ENCODE measurements at regions not wholly inside any gene's neighbourhood (a gene's known extent, or its start where the extent isn't known, plus 50 kb on each side); places are given as distances from the start of the nearest gene placed in this dataset.
A peak's percentile ranks its signal among the peaks of the same experiment; 100 is the strongest.

DNA sequence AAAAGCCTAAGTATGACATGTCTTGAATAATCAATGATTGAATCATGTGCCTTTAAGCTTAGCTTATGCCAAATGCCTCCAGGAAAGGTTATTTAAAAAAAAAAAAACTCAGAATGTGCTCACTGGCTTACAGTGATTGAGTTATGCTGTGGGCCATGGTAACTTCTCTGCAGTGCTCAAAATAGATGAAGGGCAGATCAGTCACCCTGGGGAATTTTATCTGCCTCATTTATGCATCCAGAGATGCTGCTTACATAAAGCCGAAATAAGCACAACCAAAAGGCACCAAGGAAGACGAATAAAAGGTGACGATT, 118.7 kb upstream of the MDM1 start:
- Mint-ChIP-seq H3K27ac (peak overlapping the region; percentile 93), H3K4me3 (peak overlapping the region; percentile 57), H3K27me3 (no peaks in the 10 kb centered on the region), H3K9me3 (ENCODE audit: low read depth) (no peaks in the 10 kb centered on the region), H3K4me1 (ENCODE audit: low read depth) (peaks cover 90% of the 10 kb centered on the region), H3K36me3 (no peaks in the 10 kb centered on the region)

DNA sequence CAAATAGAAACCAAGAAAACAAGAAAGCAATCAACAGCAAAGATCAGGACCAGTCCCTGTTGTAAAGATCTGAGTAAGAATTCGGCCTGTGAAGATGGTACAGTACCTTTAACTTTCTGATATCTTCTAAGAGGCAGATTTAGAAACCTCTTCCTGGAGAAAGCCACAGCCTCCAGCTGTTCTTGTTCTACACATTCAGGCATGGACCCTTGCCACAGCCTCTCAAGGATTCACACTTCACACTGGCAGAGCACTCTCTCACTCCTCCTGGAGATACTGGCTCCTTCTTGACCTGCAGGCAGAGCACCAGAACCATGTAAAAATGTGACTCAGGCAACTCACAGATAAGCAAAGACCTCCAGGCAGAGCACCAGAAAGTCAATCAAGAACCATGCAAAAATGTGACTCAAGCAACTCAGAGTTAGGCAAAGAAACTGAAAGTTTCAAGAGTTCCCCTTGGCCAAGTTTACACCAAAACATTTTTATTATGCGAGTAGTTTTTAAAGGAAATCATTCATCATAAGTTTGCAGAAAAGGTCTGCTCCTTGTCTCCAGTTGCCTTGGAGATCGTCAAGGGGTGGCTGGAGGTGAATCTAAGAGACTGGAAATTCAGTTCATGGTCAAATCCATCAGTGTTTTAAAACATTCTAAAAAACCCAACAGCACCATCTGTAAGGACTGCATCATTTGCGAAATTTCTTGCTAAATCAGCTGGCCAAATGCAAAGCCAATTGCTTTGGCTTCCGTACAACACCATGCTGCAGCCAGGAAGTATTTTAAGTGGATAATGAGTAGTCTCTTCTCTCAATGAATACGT, 119.3 kb upstream of the MDM1 start:
- Mint-ChIP-seq H3K4me1 (ENCODE audit: low read depth) (peaks cover 90% of the 10 kb centered on the region), H3K4me3 (peak overlapping the region; percentile 57), H3K27me3 (no peaks in the 10 kb centered on the region), H3K9me3 (ENCODE audit: low read depth) (no peaks in the 10 kb centered on the region), H3K36me3 (no peaks in the 10 kb centered on the region), H3K27ac (peak overlapping the region; percentile 93)

DNA sequence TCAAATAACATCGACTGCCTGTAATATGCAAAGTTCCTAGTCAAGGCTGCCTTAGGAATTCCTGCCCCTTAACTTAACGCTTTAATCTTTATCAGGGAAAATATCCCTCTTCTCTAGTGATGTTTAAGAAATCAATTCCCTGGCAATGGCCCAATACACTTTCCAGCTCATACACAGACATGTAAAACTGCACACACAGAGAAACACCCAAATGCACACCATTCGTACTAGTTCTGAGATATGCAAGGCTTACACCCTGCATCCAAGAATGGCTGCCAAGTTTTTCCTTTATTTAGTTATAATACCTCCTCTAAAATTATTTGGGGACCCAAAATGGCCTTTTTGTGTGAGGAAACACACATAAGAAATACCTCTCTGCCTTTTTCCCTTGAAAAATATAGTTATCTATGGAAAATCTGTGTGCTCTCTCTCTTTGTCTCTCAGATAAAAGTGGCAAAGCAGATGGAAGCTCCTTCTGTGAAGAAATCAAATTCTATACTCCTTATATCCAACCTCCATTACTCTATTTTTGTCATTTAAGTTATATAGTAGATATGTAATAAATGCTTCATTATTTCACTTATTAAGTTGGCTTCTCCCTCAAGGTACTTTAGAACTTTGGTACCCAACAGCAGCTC, 120.0 kb upstream of the MDM1 start:
- H3K4me3 Mint-ChIP-seq = peak overlapping the region; percentile 57
- no peaks in the 10 kb centered on the region for H3K27me3 Mint-ChIP-seq
- H3K9me3 Mint-ChIP-seq (ENCODE audit: low read depth) = no peaks in the 10 kb centered on the region
- peak overlapping the region; percentile 93 for H3K27ac Mint-ChIP-seq
- H3K4me1 Mint-ChIP-seq (ENCODE audit: low read depth) = peaks cover 87% of the 10 kb centered on the region
- H3K36me3 Mint-ChIP-seq = no peaks in the 10 kb centered on the region

DNA sequence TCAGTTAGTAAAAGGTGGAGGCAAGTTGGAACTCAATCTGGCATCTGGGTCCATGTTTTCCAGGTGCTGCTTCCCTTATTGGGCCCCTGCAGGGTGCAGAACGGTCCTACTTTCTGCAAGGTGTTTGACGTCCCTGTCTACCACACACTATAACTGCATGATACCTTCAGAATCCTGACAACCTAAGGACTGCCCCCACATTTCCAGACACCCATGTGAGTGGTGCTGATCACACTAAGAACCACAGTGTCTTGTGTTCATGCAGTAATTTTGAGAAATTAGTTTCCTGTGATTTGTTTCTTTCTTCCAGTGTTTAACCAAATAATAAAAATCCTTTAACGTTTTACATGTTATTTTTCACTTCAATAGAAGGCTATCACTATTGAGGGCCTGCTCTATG, 121.1 kb upstream of the MDM1 start:
- Mint-ChIP-seq H3K36me3 (peaks cover 3% of the 10 kb centered on the region), H3K27ac (no peak overlapping the region), H3K27me3 (no peaks in the 10 kb centered on the region), H3K4me1 (ENCODE audit: low read depth) (peaks cover 83% of the 10 kb centered on the region), H3K4me3 (no peak overlapping the region), H3K9me3 (ENCODE audit: low read depth) (no peaks in the 10 kb centered on the region)

DNA sequence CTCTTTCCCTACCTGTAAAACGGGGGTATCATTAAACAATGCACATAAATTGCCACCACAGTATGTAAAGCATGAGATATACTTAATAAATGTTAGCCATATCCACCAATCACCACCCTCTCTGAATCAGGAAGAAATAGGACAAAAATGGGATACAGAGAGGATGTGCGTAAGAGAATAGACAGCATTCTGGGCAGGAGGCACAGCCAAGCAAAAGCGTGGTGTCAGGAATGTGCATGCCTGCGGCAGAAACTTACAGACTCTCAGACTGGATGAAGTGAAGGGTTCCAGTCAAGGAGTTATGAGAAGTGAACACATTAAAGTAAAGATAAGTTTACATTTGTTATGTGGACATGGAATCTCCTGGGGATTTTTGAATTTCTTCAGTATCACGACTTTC, 121.7 kb upstream of the MDM1 start:
- H3K27me3 Mint-ChIP-seq = no peaks in the 10 kb centered on the region
- peaks cover 3% of the 10 kb centered on the region for H3K36me3 Mint-ChIP-seq
- H3K4me1 Mint-ChIP-seq (ENCODE audit: low read depth) = peaks cover 80% of the 10 kb centered on the region
- no peak overlapping the region for H3K27ac Mint-ChIP-seq
- no peaks in the 10 kb centered on the region for H3K9me3 Mint-ChIP-seq (ENCODE audit: low read depth)
- no peak overlapping the region for H3K4me3 Mint-ChIP-seq

DNA sequence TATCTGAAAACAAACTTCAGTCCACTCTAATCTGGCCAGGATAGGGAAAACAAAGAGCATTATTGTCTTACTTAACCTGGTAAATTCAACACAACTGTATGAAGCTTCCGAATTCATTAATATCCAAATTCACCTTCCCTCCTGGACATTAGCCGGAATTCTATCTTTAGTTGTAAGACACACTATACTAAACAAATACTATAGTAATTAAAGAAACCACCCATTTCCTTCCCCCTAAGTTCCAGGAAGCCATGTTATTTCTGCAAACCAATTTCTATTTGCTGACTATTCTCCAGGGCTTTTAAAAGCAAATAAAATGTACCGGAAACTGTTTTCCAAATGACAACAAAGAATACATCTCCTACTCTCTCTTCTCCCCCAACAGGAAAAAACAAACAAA, 122.7 kb upstream of the MDM1 start:
- Mint-ChIP-seq H3K9me3 (ENCODE audit: low read depth) (no peaks in the 10 kb centered on the region), H3K27me3 (no peaks in the 10 kb centered on the region), H3K27ac (peak overlapping the region; percentile 72), H3K4me1 (ENCODE audit: low read depth) (peaks cover 71% of the 10 kb centered on the region), H3K4me3 (no peak overlapping the region), H3K36me3 (peaks cover 3% of the 10 kb centered on the region)

DNA sequence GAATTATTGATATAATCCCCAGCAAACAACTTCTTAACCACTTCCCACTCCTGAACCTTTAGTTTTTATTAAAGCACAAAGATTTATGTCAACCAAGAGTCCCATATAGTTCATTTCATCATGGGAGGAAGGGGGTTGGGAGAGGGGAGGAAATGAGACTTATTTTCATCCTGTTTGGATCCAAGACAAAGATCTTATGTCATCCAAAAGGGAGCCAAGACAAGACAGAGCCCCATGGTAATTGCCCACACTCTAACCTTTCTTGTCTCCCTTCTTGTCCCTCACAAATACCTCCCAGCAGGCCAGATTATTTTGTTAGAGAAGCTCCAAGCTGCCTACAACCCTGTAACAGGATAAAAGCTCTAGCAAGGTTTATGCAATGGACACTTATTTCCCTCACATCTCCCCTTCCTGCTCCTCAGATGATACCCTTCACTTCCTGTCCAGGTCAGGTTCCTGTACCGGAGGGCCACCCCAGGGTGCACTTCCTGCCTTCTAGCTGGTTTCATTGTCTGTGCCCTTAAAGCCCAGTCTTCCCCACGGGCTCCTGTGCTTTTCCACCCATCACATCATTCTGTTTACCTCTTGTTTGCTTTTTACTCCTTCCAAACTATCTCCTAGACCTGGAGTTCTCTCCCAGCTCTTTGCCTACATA, 123.7 kb upstream of the MDM1 start:
- no peak overlapping the region for H3K4me3 Mint-ChIP-seq
- H3K36me3 Mint-ChIP-seq = peaks cover 3% of the 10 kb centered on the region
- peak overlapping the region; percentile 72 for H3K27ac Mint-ChIP-seq
- peaks cover 64% of the 10 kb centered on the region for H3K4me1 Mint-ChIP-seq (ENCODE audit: low read depth)
- no peaks in the 10 kb centered on the region for H3K27me3 Mint-ChIP-seq
- no peaks in the 10 kb centered on the region for H3K9me3 Mint-ChIP-seq (ENCODE audit: low read depth)

DNA sequence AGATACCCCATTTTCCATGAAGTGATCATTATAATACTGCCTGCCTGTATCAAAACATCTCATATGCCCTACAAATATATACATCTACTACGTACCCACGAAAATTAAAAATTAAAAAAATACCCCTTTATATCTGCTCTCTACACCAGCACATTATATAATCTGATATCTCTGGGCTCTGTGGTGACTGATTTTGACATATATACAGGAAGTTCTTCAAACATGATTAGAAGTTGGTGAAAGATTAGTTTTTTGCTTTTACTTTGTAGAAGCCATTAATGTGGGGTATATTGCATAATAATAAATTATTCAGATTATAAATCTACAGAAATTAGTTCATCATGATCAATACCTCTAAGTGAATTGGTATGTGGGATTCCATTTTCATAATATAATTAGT, 126.7 kb upstream of the MDM1 start:
- no peak overlapping the region for H3K4me3 Mint-ChIP-seq
- H3K9me3 Mint-ChIP-seq (ENCODE audit: low read depth) = no peaks in the 10 kb centered on the region
- H3K27ac Mint-ChIP-seq = no peak overlapping the region
- H3K36me3 Mint-ChIP-seq = peaks cover 3% of the 10 kb centered on the region
- H3K4me1 Mint-ChIP-seq (ENCODE audit: low read depth) = peaks cover 43% of the 10 kb centered on the region
- H3K27me3 Mint-ChIP-seq = no peaks in the 10 kb centered on the region

DNA sequence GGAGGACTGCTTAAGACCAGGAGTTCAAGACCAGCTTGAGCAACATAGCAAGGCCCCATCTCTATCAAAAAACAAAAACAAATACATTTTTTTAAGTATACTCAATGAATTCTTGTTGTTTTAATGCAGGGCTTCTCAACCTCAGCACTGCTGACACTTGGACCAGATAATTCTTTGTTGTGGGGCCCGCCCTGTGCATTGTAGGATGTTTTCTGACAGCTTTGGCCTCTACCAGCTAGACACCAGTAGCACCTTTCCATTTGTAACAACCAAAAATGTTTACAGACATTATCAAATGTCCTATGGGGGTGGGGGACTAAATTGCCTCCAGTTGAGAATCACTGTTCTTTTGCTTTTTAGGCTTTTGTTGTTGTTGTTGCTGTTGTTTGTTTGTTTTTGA, 128.1 kb upstream of the MDM1 start:
- H3K4me1 Mint-ChIP-seq (ENCODE audit: low read depth) = peaks cover 29% of the 10 kb centered on the region
- peaks cover 3% of the 10 kb centered on the region for H3K36me3 Mint-ChIP-seq
- no peaks in the 10 kb centered on the region for H3K9me3 Mint-ChIP-seq (ENCODE audit: low read depth)
- no peak overlapping the region for H3K4me3 Mint-ChIP-seq
- H3K27me3 Mint-ChIP-seq = no peaks in the 10 kb centered on the region
- H3K27ac Mint-ChIP-seq = no peak overlapping the region

DNA sequence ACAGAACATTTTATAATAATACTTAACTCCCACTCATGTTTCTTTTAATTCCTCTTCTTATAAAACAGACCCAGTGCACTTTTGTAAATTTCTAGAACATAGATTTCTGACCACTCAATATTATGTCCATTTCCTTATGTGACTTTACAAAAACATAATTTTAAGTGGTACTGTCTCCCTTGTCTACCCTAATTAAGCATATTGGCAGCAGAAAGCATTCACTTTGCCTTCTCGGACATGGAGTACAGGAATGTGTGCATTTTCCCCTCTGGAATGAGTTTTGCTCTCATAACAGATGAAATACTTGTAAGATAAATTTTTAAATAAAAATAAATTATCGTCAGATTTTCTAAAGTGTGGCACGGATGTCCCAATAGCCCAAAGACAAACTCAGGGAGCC, 129.5 kb upstream of the MDM1 start:
- Mint-ChIP-seq H3K27ac (no peak overlapping the region), H3K4me3 (no peak overlapping the region), H3K9me3 (ENCODE audit: low read depth) (no peaks in the 10 kb centered on the region), H3K27me3 (no peaks in the 10 kb centered on the region), H3K36me3 (peaks cover 3% of the 10 kb centered on the region), H3K4me1 (ENCODE audit: low read depth) (peaks cover 15% of the 10 kb centered on the region)

DNA sequence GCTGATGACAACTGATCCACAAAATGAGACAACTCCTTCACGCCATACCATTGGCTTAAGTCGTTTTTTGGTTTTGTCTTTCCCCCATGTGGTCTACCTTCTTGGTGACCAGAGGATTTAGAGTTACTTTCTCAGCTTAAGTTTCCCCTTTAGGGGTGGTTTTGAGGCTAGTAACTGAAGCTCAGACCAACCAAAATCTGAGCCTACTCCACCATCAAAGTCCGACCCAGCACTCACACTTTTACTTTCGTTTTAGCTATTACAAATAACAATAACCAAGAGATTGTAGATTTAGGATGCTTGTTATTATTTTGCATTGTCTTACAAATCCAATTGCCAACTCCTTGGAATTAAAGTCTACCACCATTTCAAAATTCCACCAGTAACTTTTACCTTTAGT, 130.6 kb upstream of the MDM1 start:
- H3K9me3 Mint-ChIP-seq (ENCODE audit: low read depth) = no peaks in the 10 kb centered on the region
- no peaks in the 10 kb centered on the region for H3K36me3 Mint-ChIP-seq
- peak overlapping the region; percentile 76 for H3K4me3 Mint-ChIP-seq
- H3K4me1 Mint-ChIP-seq (ENCODE audit: low read depth) = peaks cover 10% of the 10 kb centered on the region
- peak overlapping the region; percentile 84 for H3K27ac Mint-ChIP-seq
- H3K27me3 Mint-ChIP-seq = no peaks in the 10 kb centered on the region

DNA sequence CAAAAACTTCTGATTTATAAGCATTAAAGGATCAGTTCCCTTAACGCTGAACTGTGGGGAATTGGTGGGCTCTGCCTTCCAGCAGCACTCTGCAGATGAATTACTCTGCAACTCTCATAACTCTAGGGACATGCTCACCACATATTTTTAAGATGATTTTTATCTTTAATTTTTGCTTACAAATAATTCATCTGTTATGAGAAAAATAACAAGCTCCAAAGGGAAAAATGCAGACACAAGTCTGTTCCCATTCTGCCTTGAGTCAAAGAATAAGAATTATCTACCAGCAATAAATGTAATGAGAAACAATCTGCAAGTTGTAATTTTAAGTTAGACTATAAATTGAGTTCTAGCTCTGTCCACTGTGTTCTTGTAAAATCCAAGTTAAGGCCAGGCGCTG, 133.1 kb upstream of the MDM1 start:
- no peaks in the 10 kb centered on the region for H3K27me3 Mint-ChIP-seq
- no peak overlapping the region for H3K27ac Mint-ChIP-seq
- H3K36me3 Mint-ChIP-seq = no peaks in the 10 kb centered on the region
- H3K9me3 Mint-ChIP-seq (ENCODE audit: low read depth) = no peaks in the 10 kb centered on the region
- peaks cover 9% of the 10 kb centered on the region for H3K4me1 Mint-ChIP-seq (ENCODE audit: low read depth)
- no peak overlapping the region for H3K4me3 Mint-ChIP-seq

DNA sequence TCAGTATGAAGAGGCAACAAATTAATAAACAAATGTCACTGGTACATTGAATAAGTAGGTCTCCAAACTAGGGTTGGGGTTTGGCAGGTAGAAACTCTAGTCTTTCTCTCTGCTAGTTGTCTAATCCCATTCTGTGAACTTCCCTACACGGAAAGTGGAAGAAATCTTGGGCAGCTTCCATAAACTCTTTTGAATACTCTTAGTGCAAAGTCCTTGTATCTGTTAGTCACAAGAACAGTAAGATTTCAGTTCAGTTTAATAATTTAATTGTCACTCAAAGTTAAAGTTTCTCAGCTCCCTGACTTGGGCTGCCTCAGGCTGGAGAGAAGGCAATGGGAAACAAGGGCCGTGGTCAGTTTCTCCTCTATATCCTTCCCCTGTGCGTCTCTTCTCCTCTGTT, 135.4 kb upstream of the MDM1 start:
- Mint-ChIP-seq H3K27ac (no peak overlapping the region), H3K4me3 (no peak overlapping the region), H3K27me3 (no peaks in the 10 kb centered on the region), H3K9me3 (ENCODE audit: low read depth) (no peaks in the 10 kb centered on the region), H3K4me1 (ENCODE audit: low read depth) (peaks cover 7% of the 10 kb centered on the region), H3K36me3 (no peaks in the 10 kb centered on the region)

DNA sequence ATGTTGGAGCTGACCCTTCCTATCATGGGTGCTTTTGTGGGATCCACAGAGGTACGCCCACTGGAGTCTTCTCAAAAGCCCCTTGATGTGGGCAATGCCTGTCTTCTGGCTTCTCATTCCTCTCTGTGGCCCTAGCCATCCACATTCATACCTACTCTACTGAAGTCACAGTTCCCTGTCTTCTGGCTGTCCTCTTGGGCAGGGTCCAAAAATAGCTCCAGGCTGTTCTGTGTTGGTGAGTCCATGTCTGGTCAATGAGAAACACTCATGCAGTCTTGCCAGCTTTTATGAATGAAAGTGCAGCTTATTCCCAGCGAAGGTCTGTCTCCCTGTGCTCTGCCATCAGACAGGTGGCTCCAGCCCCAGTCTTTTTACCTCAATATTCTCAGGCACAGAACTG, 135.9 kb upstream of the MDM1 start:
- Mint-ChIP-seq H3K27ac (no peak overlapping the region), H3K4me1 (ENCODE audit: low read depth) (peaks cover 2% of the 10 kb centered on the region), H3K27me3 (no peaks in the 10 kb centered on the region), H3K4me3 (no peak overlapping the region), H3K36me3 (no peaks in the 10 kb centered on the region), H3K9me3 (ENCODE audit: low read depth) (no peaks in the 10 kb centered on the region)

DNA sequence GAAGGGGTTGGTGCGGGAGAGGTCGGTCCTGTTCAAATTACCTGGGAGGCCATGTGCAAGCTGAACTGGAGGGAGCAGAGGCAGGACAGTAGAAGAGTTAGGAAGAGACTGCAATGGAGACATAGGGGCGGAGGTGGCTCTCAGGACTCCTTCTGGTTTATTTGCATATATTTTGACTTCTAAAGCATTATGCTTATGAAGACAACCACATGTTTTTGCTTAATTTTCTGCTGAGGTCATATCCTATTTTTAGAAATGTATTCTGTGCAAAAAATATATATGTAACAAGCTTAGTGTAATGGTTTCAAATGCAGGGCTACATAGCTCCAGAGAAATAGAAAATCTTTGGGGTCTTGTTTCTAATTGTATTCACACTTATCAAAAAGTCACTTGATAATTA, 137.0 kb upstream of the MDM1 start:
- H3K36me3 Mint-ChIP-seq = no peaks in the 10 kb centered on the region
- no peak overlapping the region for H3K4me3 Mint-ChIP-seq
- peaks cover 2% of the 10 kb centered on the region for H3K4me1 Mint-ChIP-seq (ENCODE audit: low read depth)
- H3K27ac Mint-ChIP-seq = no peak overlapping the region
- no peaks in the 10 kb centered on the region for H3K27me3 Mint-ChIP-seq
- no peaks in the 10 kb centered on the region for H3K9me3 Mint-ChIP-seq (ENCODE audit: low read depth)
